NOMO-1 treated with DMSO at 0.1 percent for 48 hours (cell line): ENCODE measurements at regions not wholly inside any gene's neighbourhood (a gene's known extent, or its start where the extent isn't known, plus 50 kb on each side); places are given as distances from the start of the nearest gene placed in this dataset.

ENCODE experiments used
- DNase-seq: peaks from one replicate; lab custom pipeline; 2025; ENCODE audit not compliant: unreplicated experiment; lab: John Stamatoyannopoulos, UW

GRCh38 chr10:125222515-125223308, 62.3 kb upstream of the CTBP2 start:
- no peak for DNase-seq

DNA sequence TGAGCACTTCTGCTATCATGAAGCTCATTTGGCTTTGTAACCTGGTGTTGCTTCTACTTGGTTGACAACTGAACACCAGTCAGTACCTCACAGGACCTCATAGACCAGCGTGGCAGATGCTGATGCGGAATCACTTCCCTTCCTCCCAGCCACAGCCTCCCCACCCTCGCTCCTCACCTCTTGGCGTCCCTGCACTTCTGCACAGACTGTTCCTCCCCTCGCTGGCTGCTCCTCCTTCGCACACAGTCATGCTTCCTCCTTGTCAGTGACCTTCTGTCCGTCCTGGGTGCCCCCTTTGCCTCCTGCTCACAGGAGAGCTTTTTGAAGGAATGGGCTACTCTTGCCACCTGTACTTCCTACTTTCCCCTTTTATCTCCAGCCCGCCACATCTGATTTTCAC, 61.4 kb upstream of the CTBP2 start:
- no peak for DNase-seq

DNA sequence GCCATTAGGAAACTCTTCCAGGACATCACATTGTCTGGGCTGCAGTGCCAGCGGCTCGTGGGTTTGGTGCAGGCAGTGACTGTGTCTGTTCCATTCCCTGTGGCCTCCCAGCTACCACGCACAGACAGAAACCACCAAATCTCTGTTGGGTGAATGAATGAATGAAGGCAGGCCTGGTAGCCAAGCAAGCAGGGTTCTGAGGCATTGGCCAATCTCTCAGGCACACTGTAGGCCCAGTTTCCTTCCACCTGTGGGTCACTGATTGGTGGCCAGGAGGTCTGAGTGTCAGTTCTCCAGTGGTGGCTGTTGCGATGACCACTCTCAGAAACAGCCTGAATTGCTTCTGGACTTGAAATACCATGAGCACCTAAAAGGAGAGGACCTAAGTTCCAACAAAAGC, 59.4 kb upstream of the CTBP2 start:
- no peak for DNase-seq

DNA sequence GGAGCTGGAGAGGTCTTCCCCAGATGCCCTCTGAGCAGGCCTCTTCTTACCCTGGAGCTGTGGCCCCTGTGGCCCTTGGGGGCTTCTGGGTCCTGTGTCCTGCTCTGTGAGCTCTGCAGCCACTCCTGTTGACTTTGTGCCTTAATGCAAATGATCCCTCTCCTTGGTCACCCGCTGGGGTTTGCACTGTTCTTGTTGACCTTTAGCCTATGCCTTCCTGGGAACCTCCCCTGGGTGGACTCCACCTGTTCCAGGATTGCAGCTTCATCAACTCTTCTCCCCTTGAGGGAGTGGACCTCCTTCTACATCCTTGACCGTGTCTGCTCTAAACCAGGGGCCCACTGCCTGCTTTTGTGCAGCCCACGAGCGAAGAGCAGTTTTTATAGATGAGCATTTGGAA, 58.6 kb upstream of the CTBP2 start:
- DNase-seq, result no peak

DNA sequence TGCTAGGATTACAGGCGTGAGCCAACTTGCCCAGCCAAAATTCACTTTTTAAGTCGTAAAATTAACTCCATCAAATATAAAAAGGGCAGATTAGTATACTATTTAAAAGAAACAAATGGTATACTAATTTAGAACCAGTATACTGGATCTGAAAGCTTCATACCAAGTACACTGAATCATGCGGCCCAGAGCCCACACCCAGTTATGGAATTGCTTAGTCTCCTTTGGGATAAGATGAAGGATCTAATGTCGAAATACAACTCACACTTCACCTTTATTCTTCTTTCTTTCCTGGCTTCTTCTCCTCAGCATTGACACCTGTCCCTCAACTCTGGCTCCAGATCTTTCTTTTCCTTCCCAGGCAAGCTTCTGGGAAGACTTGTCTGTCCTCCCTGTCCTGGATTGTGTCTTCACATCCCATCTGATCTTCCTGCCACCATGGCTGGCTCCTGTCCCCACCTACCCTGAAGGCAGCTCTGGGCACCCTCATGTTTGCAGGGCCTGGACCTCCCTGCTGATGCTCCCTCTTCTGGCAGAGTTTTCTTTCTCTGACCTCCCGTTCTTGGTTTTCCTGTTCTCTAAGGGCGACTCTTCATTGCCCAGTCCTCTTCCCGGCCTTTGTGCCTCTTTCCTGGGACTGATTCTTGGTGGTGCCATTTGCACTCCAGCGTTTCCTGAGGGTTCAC, 57.8 kb upstream of the CTBP2 start:
- DNase-seq, result no peak

- DNase-seq, result no peak
These were observed 56.5 kb upstream of the CTBP2 start for GRCh38 chr10:125216861-125217260.

GRCh38 chr10:125216309-125216708, 55.9 kb upstream of the CTBP2 start:
- no peak for DNase-seq

GRCh38 chr10:125214283-125214570, 53.9 kb upstream of the CTBP2 start:
- DNase-seq, result no peak

DNA sequence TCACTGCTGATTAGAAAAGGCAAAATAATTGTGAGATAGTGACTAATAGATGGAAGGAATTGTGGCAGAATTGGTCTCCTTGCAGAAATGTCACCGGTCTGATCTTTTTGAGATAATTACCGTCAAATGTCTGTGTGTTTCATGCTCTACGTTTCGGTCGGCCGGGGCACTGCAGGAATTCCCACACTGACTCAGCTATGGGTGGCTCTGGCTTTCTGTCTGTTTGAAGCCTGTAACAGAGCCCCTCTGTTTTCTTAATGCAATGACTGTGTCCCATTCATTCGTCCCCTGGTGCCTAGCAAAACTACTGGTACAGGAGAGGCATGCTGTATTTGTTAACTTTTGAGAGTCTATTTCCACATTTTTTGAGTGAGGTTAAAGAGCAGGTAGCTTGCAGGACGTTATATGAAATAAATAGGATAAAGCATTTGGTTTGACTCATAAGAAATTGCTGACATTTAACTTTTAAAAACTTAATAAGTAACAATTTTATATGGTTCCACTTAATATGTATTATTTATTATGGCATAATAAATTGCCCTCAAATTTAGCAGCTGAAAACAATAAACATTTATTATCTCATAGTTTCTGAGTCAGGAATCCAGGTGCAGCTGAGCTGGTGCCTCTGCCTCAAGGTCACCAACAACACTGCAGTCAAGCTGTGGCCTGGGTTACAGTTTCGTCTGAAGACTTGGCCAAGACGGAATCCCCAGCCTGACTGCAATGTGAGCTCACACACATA, 53.3 kb upstream of the CTBP2 start:
- no peak for DNase-seq

DNA sequence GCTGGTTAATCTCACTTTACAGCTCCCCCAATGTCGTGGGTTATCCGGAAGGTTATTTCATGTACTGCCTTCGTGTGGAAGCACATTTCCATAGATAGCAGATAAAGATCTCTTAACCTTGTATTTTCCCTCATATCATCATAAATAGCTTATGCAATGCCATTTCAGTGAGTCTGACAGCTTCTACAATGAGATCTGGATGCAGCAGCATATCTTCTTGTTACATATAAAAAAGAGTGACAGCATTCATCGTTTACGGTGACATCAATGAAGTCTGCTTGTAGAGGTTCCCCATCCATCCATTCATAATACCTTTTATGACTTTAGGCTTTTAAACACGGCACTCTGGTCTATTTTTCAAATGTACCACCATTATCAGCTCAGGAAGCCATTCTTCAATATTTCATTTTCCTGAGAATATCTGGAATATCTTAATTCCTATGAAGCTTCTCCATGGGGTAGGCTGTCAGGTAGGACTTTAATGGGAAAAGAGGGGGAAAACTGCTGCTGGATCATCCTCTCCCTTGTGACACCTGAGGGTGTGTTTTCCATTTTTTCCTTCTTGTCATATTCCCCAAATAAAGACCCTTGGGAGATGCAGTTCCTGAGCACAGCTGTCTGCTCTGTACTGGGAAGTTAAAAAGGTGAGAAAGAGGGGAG, 51.9 kb upstream of the CTBP2 start:
- no peak for DNase-seq
